ENCODE measurements at regions not wholly inside any gene's neighbourhood (a gene's known extent, or its start where the extent isn't known, plus 50 kb on each side); places are given as distances from the start of the nearest gene placed in this dataset.

GRCh38 chr5:138664276-138664943, 88.8 kb upstream of the CTNNA1 start:
- no peak for DNase-seq

DNA sequence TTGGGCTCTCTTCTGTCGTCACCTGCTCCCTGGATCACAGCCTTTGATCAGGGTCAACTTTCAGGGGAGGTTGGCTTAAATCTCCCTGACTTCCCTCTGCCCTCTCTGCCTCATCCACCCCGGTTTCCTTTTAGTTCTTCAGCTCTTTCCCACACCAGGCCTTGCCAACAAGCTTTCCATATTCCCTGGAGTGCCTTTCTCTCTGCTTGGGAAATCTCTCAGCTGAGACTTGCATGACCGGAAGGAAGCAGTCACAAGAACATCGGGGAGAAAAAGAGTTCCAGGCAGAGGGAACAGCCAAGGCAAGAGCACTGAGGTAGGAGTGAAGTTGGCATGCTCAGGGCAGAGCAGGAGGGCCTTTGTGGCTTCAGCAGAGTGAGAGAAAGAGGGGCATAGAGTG, 88.4 kb upstream of the HSPA9 start:
- no peak for DNase-seq

GRCh38 chr5:138663009-138663408, 87.8 kb upstream of the HSPA9 start:
- DNase-seq, result peak; percentile 15 to 46

DNA sequence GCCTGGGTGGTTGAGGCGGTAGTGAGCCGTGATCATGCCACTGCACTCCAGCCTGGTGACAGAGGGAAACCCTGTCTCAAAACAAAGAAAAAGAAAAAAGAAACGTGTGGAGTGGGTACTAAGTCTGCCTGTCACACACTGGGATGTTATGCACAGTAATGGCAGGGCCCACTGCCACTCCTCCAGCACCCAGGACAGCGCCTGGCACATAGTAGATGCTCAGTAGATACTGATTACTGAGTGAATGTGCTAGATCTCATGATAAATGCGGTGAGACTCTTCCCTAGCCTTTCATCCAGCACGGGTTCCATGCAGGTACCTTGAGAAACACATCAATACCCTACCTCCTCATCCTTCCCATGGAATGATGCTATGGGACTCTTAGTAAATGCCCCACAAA, 87.4 kb upstream of the HSPA9 start:
- peak; percentile 15 to 38 for DNase-seq

GRCh38 chr5:138661991-138662434, 86.8 kb upstream of the HSPA9 start:
- no peak for DNase-seq

DNA sequence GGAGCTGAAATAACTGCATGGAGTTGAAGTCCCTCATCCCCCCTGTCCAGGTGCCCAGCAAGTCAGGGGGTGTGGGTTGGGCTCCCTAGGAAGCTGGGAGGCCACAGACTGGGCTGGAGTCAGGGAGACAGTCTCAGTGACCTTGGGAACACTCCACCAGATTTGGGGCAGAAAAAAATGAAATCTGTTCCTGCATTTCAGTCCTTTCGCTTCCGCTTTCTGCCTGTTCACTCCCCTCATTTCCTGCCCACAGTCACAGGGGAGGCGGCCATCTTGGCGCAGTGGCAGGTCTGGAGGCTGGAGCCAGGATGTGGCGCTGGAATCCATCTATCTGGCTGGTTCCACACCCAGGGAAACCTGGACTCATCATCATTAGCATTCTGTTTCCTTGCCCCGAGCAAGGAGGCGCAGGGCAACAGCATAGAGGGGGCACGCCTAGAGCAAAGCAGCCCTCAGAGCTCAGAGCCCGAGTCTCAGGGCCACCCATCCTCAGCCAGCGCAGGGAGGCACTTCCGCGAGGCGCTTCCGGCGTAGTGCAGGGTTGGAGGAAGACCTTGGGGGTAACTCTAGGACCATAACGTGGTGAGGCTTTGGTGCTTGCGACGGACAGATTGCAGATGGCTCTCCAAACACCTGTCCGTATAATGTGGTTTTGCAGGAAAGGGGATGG, 86.2 kb upstream of the HSPA9 start:
- DNase-seq, result no peak

DNA sequence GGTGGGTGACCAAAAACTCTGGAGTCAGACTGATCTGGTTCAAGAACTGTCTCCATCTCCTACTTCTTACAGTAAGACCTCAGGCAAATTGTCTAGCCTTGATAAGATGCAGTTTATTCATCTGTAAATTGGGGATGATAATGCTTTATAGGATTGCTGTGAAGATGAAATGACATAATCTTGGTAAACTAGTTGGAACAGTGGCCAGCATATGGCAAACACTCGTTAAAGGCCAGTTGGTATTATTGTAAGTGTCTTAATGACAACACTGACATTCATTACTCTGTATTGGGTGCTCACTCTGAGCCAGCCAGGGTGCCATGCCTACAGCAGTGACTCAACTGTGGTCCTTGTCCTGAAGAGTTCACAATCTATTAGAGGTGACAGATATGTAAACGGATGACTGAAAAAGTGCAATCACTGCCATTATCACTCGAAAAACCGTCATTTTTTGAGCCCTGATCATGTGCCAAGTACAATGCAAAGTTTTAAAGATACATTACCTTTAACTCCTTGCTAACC, 84.9 kb upstream of the HSPA9 start:
- DNase-seq, result no peak

- no peak for DNase-seq
Measured at GRCh38 chr5:138659561-138659960, 84.4 kb upstream of the HSPA9 start.

DNA sequence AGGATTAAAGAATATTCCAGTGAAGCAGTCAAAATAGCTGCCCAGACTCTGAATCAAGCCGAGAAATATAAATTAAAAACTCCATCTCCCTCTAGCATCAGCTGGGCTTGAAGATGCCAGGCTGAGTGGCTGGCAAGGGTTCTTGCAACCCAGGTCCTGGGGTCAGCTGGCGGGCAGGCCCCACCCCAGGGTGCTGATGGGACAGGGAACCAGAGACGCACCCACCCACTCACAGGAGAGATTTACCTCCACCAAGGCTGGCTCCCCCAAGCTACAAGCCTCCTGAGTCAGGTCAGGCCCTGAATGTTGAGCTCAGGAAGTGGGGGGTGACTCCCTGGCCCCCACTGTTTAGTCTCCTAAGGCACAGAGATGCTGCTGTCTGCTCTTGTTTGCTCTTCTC, 83.9 kb upstream of the HSPA9 start:
- no peak for DNase-seq

DNA sequence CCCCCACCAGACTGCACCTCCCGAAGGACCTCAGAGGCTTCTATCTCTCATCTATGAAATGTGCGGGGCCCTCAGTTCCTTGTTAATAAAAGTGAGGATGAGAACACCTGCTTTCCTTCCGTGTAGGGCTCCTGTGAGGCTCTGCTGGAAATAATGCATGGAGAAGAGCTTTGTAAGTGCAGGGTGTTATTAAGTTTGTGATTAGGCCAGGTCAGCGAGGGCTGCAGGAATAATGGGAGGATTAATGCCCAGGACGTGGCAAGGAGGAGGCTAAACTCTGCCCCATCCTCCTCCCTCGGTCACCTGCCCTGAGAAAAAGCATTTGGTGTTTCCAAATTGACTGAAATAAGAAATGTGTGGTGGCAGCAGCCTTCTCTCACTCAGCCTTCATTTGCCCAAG, 83.5 kb upstream of the HSPA9 start:
- no peak for DNase-seq

DNA sequence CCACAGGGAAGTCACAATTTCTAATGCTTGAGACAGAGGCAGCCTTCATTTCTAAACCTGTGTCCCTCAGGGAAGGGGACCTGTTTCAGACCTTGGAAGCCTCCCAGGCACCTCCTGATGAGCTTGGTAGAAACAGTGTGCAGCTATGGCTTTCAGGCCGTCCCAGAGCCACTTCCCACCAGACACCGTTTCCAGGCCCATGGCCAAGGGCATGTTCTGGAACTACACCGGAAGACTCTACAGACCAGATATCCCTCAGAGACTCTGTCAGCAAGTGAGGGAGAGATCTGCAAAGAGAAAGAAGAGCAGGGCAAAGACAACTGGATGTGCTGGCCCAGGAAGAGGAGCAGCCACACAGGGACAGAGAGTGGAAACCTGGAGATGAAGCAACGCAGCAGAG, 82.2 kb upstream of the HSPA9 start:
- DNase-seq, result no peak

GRCh38 chr5:138656916-138657315, 81.7 kb upstream of the HSPA9 start:
- DNase-seq, result no peak

DNA sequence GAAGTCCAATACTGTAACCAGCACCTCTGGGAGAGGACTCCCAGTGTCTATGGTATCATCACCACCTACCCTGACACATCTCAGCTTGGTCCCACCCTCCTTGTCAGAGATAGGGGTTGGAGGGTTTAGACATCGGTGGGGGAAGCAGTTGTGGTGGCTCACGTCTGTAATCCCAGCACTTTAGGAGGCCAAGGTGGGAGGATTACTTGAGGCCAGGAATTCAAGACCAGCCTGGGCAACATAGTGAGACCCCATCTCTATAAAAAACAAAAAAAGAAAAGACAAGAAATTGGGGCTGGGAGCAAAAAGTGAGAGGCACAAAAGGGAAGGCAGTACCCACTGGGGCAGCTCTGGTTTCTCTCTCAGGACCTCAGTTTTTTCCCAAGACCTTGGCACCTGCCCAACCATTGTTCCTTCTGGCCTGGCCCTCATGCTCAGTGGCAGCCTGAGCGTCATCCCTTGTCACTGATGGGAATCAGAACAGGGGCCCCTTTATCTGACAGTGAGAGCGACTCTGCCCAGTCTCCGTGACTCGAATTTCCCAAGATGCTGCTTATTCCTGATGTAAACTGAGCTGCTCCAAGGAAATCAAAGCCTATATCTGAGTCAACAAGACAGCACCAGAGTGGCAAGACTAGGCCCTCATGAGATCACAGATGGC, 80.5 kb upstream of the HSPA9 start:
- no peak for DNase-seq

DNA sequence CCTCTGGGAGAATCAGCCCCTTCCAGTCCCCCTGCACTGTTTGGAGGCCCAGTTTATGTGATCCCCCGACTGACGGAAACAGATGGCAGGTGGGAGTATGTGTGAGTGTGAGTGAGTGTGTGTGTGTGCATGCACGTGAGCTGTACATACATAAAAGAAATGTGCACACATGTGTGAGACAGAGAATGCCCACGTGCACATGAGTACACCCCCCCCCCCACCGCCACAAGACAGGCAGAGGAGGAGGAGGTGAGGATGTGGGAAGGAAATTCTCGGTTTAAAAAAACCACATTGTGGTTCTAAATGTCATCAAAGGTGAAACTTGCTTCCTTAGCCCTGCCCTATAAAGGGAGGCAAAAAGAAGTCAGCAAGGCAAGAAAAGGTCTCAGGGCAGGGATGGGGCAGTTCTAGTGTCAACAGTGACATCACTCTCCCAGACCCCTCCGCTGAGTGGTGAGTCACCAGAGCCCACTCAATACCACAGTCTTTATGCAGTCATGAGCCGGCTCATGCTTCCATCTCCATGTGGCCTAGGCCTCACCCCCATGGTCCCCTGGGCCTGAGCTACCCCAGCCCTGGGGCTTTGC, 79.2 kb upstream of the HSPA9 start:
- DNase-seq, result peak; percentile 63 to 69

GRCh38 chr5:138653502-138653901, 78.3 kb upstream of the HSPA9 start:
- no peak for DNase-seq

DNA sequence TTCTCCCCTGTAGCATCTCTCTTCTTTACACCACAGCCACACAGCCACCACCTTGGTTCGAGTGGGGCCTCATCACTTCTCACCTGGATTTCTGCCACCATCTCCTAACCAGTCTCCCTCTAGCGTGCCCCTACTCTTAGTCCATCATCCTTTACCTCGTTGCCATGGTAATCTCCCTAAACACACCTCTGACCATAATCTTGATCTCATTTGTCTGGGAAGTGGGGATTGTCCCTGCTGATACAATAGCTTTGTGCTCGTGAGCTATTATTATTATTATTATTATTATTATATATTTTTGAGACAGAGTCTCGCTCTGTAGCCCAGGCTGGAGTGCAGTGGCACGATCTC, 76.5 kb upstream of the HSPA9 start:
- DNase-seq, result no peak

- DNase-seq, result no peak
Measured at GRCh38 chr5:138651058-138651766, 76.0 kb upstream of the HSPA9 start.

GRCh38 chr5:138650196-138650595, 75.0 kb upstream of the HSPA9 start:
- DNase-seq, result no peak

DNA sequence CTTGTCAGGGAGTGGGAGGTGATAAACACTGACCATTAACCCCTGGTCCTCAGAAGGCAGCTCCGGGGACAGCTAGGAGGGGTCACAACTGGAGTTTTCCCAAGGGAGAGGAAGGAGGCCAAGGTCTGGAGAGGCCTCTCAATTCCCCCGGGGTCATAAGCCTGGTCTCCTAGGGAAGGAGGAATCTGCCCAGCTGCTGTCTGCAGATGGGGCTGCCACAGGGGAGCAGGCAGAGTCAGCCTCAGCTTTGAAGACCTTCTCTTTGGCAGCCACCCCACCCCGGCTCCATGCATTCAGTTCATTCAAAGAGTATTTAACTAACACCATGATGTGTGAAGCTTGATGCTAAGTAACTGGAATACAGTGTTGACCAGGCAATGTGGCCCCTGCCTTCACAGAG, 74.6 kb upstream of the HSPA9 start:
- DNase-seq, result no peak

- no peak for DNase-seq
Measured at GRCh38 chr5:138649316-138649720, 74.1 kb upstream of the HSPA9 start.

- no peak for DNase-seq
Measured at GRCh38 chr5:138648841-138649240, 73.6 kb upstream of the HSPA9 start.

- no peak for DNase-seq
Measured at GRCh38 chr5:138647794-138648410, 72.7 kb upstream of the HSPA9 start.

Measured in AML-193 (cell line).